ENCODE measurements at regions not wholly inside any gene's neighbourhood (a gene's known extent, or its start where the extent isn't known, plus 50 kb on each side); places are given as distances from the start of the nearest gene placed in this dataset.
"Not testable (repeated sequence)": the region's sequence is repeated elsewhere in the genome, so short reads cannot be mapped to it uniquely, and the experiment has no call there.

DNA sequence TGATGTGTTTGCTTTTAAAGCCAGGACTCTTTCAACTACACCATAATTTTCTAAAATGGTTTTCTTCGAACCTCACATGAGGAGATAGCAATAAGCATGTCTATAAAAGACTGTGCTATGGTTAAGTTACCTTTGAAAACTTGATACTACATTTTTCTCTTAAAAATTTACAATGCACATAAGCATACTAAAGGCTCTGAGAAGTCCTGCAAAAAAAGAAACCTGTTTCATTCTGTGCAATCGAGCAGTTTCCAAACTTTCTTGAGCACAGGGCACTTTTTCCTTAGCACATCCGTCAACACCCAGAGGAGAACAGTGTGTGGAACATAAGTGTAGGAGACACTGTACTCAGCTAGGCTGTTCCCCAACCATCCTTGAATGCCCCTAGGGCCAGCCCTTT is 144.1 kb upstream of the ARHGAP20 start:
- no peak for DNase-seq (ENCODE audit: extremely low spot score)
- ChIA-PET CTCF (no interaction called here), POLR2A (no interaction called here)
- TF ChIP-seq FOXM1 (IDR thresholded peaks at IDR 0.05; ENCODE audit: borderline replicate concordance), result no peak
- no peak for TF ChIP-seq PKNOX1 (IDR thresholded peaks at IDR 0.05)
- TF ChIP-seq NFRKB (IDR thresholded peaks at IDR 0.05), result no peak
- no peak for TF ChIP-seq SP1 (IDR thresholded peaks at IDR 0.05)
- no peak for TF ChIP-seq TARDBP (IDR thresholded peaks at IDR 0.05)
- TF ChIP-seq HDGF (IDR thresholded peaks at IDR 0.05; ENCODE audit: borderline replicate concordance), result no peak
- TF ChIP-seq SUZ12 (IDR thresholded peaks at IDR 0.05), result no peak
- no peak for TF ChIP-seq LEF1 (IDR thresholded peaks at IDR 0.05; ENCODE audit: borderline replicate concordance)
- TF ChIP-seq ZNF384 (IDR thresholded peaks at IDR 0.05), result no peak
- TF ChIP-seq FOXK2 (IDR thresholded peaks at IDR 0.05), result no peak
- no peak for TF ChIP-seq BHLHE40 (IDR thresholded peaks at IDR 0.05; ENCODE audit: borderline replicate concordance)
- no peak for TF ChIP-seq FOXA1 (IDR thresholded peaks at IDR 0.05)
- no peak for TF ChIP-seq L3MBTL2 (conservative IDR thresholded peaks at IDR 0.05)
- no peak for TF ChIP-seq ARNT (IDR thresholded peaks at IDR 0.05)
- no peak for TF ChIP-seq CTBP1 (IDR thresholded peaks at IDR 0.05; ENCODE audit: borderline replicate concordance)
- no peak for TF ChIP-seq ELF4 (IDR thresholded peaks at IDR 0.05)

- no peak for TF ChIP-seq LEF1 (IDR thresholded peaks at IDR 0.05; ENCODE audit: borderline replicate concordance)
- TF ChIP-seq CTBP1 (IDR thresholded peaks at IDR 0.05; ENCODE audit: borderline replicate concordance), result no peak
- no peak for TF ChIP-seq BHLHE40 (IDR thresholded peaks at IDR 0.05; ENCODE audit: borderline replicate concordance)
- POLR2A ChIA-PET, result no interaction called here
- CTCF ChIA-PET, result interaction anchor here (0.5 kb wide), 1 partner anchor 180 kb away, joined by 3 read pairs; no protein-coding TSS in a partner anchor
- DNase-seq (ENCODE audit: extremely low spot score), result no peak
These were observed 143.0 kb upstream of the ARHGAP20 start for GRCh38 chr11:110855191-110855590.

DNA sequence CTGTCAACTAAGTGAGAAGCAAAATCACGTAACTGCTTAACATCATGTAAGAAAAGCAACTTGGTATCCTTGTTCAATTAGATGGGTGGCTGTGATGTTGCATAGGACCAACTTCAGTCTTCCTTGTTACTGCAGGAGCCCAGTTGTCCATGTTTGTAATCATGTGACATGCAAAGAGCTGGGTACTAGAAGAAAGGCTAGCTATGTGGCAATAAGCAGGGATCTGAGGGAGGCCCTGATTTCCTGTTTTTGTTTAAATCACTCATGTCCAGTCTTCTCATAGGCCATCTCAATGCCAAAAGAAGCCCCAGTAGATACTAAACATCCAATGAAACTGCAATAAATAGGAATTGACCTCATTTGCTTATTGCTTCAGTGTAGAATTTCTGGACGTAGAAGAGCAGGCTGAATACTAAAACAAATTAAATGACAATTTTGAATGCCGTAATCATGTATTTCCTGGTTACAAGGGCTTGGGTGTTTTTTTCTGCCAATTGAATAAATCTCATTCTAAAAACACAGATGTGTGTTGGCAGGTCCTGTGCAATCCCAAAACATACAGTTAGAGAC is 140.8 kb upstream of the ARHGAP20 start:
- ChIA-PET CTCF (no interaction called here), POLR2A (no interaction called here)
- TF ChIP-seq TARDBP (IDR thresholded peaks at IDR 0.05), result no peak
- TF ChIP-seq SP1 (IDR thresholded peaks at IDR 0.05), result no peak
- no peak for TF ChIP-seq ELF4 (IDR thresholded peaks at IDR 0.05)
- TF ChIP-seq NFRKB (IDR thresholded peaks at IDR 0.05), result no peak
- TF ChIP-seq FOXK2 (IDR thresholded peaks at IDR 0.05), result no peak
- no peak for TF ChIP-seq SUZ12 (IDR thresholded peaks at IDR 0.05)
- TF ChIP-seq ARNT (IDR thresholded peaks at IDR 0.05), result no peak
- no peak for TF ChIP-seq HDGF (IDR thresholded peaks at IDR 0.05; ENCODE audit: borderline replicate concordance)
- no peak for TF ChIP-seq PKNOX1 (IDR thresholded peaks at IDR 0.05)
- DNase-seq (ENCODE audit: extremely low spot score), result no peak

DNA sequence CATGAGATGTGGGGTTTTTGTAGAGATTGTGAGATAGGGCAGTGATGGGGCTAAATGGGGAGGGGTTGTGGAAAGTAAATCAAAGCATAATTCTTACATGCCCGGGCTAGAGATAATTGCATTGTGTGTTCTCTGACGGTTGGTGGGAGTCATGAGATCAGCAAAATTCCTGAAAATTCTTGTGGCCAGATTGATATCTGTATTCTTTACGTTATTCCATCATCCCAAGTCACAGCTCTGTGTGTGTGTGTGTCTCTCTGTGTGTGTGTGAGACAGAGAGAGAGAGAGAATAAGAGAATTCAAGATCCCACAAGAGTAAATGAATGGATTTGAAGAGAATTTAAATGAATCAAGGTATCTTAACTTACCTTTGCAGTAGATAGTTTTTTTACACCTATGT is 138.6 kb upstream of the ARHGAP20 start:
- TF ChIP-seq FOXK2 (IDR thresholded peaks at IDR 0.05) (no peak), FOXM1 (IDR thresholded peaks at IDR 0.05; ENCODE audit: borderline replicate concordance) (no peak), CTBP1 (IDR thresholded peaks at IDR 0.05; ENCODE audit: borderline replicate concordance) (no peak), ELF4 (IDR thresholded peaks at IDR 0.05) (no peak), LEF1 (IDR thresholded peaks at IDR 0.05; ENCODE audit: borderline replicate concordance) (no peak), TARDBP (IDR thresholded peaks at IDR 0.05) (no peak), L3MBTL2 (conservative IDR thresholded peaks at IDR 0.05) (no peak), ARNT (IDR thresholded peaks at IDR 0.05) (no peak), PKNOX1 (IDR thresholded peaks at IDR 0.05) (no peak), NFRKB (IDR thresholded peaks at IDR 0.05) (no peak), HDGF (IDR thresholded peaks at IDR 0.05; ENCODE audit: borderline replicate concordance) (no peak), ZNF384 (IDR thresholded peaks at IDR 0.05) (no peak), SUZ12 (IDR thresholded peaks at IDR 0.05) (no peak), BHLHE40 (IDR thresholded peaks at IDR 0.05; ENCODE audit: borderline replicate concordance) (no peak), FOXA1 (IDR thresholded peaks at IDR 0.05) (no peak), SP1 (IDR thresholded peaks at IDR 0.05) (no peak)
- no peak for DNase-seq (ENCODE audit: extremely low spot score)
- ChIA-PET POLR2A (no interaction called here), CTCF (no interaction called here)

DNA sequence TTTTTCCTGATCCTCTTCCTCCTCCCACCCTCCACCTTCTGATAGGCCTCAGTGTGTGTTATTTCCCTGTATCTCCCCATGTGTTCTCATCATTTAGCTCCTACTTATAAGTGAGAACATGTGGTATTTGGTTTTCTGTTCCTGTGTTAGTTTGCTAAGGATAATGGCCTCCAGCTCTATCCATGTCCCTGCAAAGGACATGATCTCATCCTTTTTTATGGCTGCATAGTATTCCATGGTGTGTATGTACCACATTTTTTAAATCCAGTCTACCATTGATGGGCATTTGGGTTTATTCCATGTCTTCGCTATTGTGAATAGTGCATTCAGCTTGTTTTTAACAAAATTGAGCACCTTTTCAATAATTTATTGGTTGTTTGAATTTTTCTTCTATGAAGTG is 130.8 kb upstream of the ARHGAP20 start:
- POLR2A ChIA-PET; DNase-seq (ENCODE audit: extremely low spot score); CTCF ChIA-PET: not testable (repeated sequence)

GRCh38 chr11:110838808-110839207 is 126.6 kb upstream of the ARHGAP20 start:
- ChIA-PET POLR2A (no interaction called here), CTCF (no interaction called here)
- TF ChIP-seq FOXA1 (IDR thresholded peaks at IDR 0.05) (no peak), SP1 (IDR thresholded peaks at IDR 0.05) (no peak)
- DNase-seq (ENCODE audit: extremely low spot score), result no peak

- TF ChIP-seq FOXM1 (IDR thresholded peaks at IDR 0.05; ENCODE audit: borderline replicate concordance) (no peak), SP1 (IDR thresholded peaks at IDR 0.05) (no peak), PKNOX1 (IDR thresholded peaks at IDR 0.05) (no peak), L3MBTL2 (conservative IDR thresholded peaks at IDR 0.05) (no peak), BHLHE40 (IDR thresholded peaks at IDR 0.05; ENCODE audit: borderline replicate concordance) (no peak), ARNT (IDR thresholded peaks at IDR 0.05) (no peak), NFRKB (IDR thresholded peaks at IDR 0.05) (no peak), HDGF (IDR thresholded peaks at IDR 0.05; ENCODE audit: borderline replicate concordance) (no peak), ELF4 (IDR thresholded peaks at IDR 0.05) (no peak), LEF1 (IDR thresholded peaks at IDR 0.05; ENCODE audit: borderline replicate concordance) (no peak), TARDBP (IDR thresholded peaks at IDR 0.05) (no peak), ZNF384 (IDR thresholded peaks at IDR 0.05) (no peak), FOXK2 (IDR thresholded peaks at IDR 0.05) (no peak), SUZ12 (IDR thresholded peaks at IDR 0.05) (no peak)
- no peak for DNase-seq (ENCODE audit: extremely low spot score)
- POLR2A ChIA-PET, result no interaction called here
- CTCF ChIA-PET, result no interaction called here
These were observed 125.4 kb upstream of the ARHGAP20 start for GRCh38 chr11:110837603-110838002.
